Chondrocyte (in vitro differentiated cells): ENCODE measurements at regions not wholly inside any gene's neighbourhood (a gene's known extent, or its start where the extent isn't known, plus 50 kb on each side); places are given as distances from the start of the nearest gene placed in this dataset.

Source experiments
- DNase-seq: peaks from one replicate; pipeline ENCODE4 v3.0.0; 2021; ENCODE audit warnings: mixed read lengths, low spot score
- H3K27ac Mint-ChIP-seq: one replicate; pipeline ENCODE4 v1.8.0; 2021; ENCODE audit warnings: mild to moderate bottlenecking, moderate library complexity, mixed read lengths; ENCODE audit not compliant: unreplicated experiment
- H3K27me3 Mint-ChIP-seq: 2 replicates; pipeline ENCODE4 v1.8.0; 2021; ENCODE audit warnings: low read depth, mixed read lengths
- H3K36me3 Mint-ChIP-seq: 2 replicates; pipeline ENCODE4 v1.8.0; 2021; ENCODE audit warnings: low read depth, mixed read lengths
- H3K4me1 Mint-ChIP-seq: 2 replicates; pipeline ENCODE4 v1.8.0; 2021; ENCODE audit warnings: low read depth, mild to moderate bottlenecking, mixed read lengths
- H3K4me3 Mint-ChIP-seq: one replicate; pipeline ENCODE4 v1.8.0; 2021; ENCODE audit warnings: mild to moderate bottlenecking, moderate library complexity, mixed read lengths; ENCODE audit not compliant: unreplicated experiment
- H3K9me3 Mint-ChIP-seq: 2 replicates; pipeline ENCODE4 v1.8.0; 2021; ENCODE audit warnings: low read depth, mixed read lengths
- TF ChIP-seq, protein P1 (sequence below): fragments of 200-600 bp; sonication (generic); IDR thresholded peaks from 2 replicates; pipeline ENCODE4 v1.5.0; 2021; ENCODE audit warnings: antibody characterized with exemption, mild to moderate bottlenecking, moderate library complexity

DNA sequence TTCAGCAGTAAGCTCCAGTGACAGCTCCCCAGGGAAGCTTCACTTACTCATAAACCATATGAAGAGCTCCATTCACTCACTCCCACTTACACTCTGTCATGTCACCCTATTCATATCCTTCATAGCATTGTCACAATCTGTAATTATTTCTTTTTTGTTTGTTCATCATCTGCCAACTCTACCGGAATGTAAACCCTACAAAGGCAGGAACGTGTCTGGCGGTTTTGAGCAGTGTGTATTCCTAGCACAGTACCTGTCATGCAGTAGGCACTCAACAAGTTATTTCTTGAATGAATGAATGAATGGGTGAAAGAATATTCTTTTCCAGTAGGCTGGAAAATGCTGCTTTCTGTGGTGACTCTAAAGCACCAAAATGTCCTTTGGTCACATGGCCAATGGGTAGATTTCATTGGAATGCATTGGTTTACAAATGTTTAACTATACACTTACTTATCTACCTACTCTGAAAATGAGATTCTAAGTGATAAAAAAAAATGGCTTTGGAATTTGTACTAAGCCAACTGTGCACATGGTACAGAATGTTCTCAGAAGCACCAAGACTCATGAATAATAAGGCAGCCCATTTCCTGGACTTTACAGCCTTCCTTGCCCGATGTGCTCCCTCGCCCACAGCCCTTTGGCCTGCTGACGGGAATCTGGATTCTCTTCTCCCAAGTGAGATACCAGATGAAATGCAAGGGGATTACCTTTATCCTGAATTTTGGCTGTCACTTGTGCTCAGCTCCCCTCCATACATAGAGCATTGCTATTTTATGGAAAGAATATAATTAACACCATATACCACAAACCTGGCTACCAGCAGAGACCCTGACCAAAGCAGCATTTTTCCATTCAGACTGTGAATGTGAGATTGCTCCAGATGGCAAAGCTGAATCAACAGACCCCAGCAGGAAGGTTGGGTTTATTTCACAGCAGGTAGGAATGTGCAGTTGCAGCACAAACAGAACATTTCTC lies 273.3 kb downstream of the ALDH8A1 start:
- Mint-ChIP-seq H3K4me1 (peaks cover 79% of the 10 kb centered on the region), H3K9me3 (no peaks in the 10 kb centered on the region), H3K27ac (peak overlapping the region; percentile 92), H3K27me3 (no peaks in the 10 kb centered on the region), H3K36me3 (no peaks in the 10 kb centered on the region), H3K4me3 (peak overlapping the region; percentile 19)
- no peak for DNase-seq
- TF ChIP-seq, protein P1, sequence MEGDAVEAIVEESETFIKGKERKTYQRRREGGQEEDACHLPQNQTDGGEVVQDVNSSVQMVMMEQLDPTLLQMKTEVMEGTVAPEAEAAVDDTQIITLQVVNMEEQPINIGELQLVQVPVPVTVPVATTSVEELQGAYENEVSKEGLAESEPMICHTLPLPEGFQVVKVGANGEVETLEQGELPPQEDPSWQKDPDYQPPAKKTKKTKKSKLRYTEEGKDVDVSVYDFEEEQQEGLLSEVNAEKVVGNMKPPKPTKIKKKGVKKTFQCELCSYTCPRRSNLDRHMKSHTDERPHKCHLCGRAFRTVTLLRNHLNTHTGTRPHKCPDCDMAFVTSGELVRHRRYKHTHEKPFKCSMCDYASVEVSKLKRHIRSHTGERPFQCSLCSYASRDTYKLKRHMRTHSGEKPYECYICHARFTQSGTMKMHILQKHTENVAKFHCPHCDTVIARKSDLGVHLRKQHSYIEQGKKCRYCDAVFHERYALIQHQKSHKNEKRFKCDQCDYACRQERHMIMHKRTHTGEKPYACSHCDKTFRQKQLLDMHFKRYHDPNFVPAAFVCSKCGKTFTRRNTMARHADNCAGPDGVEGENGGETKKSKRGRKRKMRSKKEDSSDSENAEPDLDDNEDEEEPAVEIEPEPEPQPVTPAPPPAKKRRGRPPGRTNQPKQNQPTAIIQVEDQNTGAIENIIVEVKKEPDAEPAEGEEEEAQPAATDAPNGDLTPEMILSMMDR, result peak; percentile 65

DNA sequence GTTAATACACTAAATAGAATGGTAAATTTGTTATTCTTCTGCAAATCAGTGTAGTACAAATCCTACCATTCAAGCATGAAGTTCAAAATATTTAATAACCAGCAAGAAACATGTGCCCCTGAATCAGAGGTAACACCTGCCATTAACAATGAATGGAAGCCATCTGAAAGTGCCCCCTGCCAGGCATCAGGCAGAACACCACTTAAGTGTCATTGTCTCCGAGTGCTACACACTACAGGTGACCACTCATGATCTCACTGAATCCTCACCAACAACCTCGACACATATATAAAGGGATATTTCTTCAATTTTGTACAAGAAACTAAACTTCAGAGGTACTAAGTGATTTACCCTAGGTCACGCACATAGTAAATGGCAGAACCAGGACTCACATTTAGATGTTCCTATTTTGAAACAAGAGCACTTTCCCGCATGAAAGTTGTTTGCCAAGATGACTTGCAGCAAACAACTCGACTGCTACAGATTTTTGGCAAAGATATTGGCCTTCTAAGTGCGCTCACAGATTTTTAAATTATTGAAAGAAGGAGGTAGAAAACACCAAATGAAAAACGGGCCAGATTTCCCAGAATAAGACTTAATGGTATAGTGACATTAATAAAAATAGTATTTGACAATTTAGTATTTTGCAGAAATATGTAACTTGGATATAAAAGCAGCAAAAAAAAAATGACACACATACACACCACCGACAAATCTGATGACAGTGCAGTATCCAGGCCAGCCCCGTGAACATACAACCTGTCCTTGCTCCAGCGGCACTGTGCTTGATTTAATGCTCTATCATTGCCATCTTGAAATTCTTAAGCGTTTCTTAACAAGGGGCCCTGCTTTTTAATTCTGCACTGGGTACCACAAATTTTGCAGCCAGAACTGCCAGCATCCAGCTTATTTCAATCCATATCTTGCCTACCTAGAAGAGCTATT lies 274.5 kb downstream of the ALDH8A1 start:
- TF ChIP-seq, protein P1, result no peak
- H3K27ac Mint-ChIP-seq, result no peak overlapping the region
- no peak overlapping the region for H3K4me3 Mint-ChIP-seq
- DNase-seq, result no peak
- H3K9me3 Mint-ChIP-seq, result no peaks in the 10 kb centered on the region
- H3K36me3 Mint-ChIP-seq, result no peaks in the 10 kb centered on the region
- H3K27me3 Mint-ChIP-seq, result no peaks in the 10 kb centered on the region
- H3K4me1 Mint-ChIP-seq, result peaks cover 81% of the 10 kb centered on the region

DNA sequence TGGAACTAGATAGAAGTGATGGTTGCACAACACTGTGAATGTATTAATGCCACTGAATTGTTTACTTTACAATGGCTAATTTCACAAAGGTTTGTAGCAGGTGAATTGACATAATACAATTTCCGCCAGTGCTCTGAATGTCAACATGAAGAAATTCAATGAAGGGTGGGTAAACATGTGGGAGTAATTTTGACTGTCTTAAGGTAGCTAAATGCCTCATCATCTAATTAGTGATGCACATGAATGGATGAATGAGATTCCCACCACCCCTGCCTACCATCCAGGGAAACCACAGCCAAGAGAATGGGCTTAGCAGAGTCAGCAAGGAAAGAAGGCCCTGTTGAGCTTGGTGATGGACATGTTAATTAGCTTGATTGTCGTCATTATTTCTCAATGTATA lies 275.3 kb downstream of the ALDH8A1 start:
- Mint-ChIP-seq H3K4me3 (no peak overlapping the region), H3K36me3 (no peaks in the 10 kb centered on the region), H3K27me3 (no peaks in the 10 kb centered on the region), H3K4me1 (peaks cover 80% of the 10 kb centered on the region), H3K27ac (no peak overlapping the region), H3K9me3 (peaks cover 2% of the 10 kb centered on the region)
- no peak for DNase-seq
- TF ChIP-seq, protein P1, result no peak

DNA sequence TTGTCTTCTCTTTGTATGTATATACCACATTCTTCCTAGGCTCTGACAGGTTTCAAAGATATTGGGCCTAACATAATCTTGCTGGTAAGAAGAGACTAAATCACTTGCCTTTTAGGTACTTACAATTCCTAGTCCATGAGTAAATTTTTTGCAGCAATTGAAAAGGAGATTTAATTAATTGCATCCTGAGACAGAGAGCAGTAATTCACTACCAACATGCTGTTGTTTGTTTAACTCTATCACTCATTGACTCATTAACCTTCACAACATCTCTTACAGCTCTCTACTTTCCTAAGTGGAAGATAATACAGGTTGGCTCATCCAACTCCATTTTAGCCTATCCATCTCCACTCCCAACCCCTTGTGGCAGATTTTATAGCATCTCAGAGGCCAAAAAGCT lies 280.4 kb downstream of the ALDH8A1 start:
- H3K27ac Mint-ChIP-seq, result peak overlapping the region; percentile 10
- TF ChIP-seq, protein P1, result no peak
- no peaks in the 10 kb centered on the region for H3K27me3 Mint-ChIP-seq
- peaks cover 2% of the 10 kb centered on the region for H3K9me3 Mint-ChIP-seq
- DNase-seq, result no peak
- H3K4me3 Mint-ChIP-seq, result no peak overlapping the region
- H3K36me3 Mint-ChIP-seq, result no peaks in the 10 kb centered on the region
- peaks cover 81% of the 10 kb centered on the region for H3K4me1 Mint-ChIP-seq

DNA sequence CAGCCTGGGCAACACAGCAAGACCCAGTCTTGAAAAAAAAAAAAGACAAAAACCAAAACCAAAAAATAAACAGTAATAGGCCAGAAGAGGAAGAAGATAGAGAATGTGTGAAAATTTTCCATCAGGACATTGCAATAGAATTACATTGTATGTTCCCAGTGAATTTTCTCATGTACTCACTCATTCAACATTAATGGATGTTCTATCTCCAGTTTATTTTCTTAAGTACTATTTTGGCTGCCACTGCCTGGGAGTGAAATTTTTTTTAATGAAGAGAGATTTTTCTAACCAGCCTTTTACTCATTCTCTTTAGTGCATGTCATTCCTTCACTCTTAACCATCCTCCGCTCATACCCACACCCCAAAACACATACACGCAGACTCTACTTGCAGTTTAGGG lies 282.8 kb downstream of the ALDH8A1 start:
- peaks cover 2% of the 10 kb centered on the region for H3K9me3 Mint-ChIP-seq
- H3K4me1 Mint-ChIP-seq, result peaks cover 80% of the 10 kb centered on the region
- no peak for DNase-seq
- H3K4me3 Mint-ChIP-seq, result no peak overlapping the region
- H3K36me3 Mint-ChIP-seq, result no peaks in the 10 kb centered on the region
- H3K27ac Mint-ChIP-seq, result peak overlapping the region; percentile 93
- H3K27me3 Mint-ChIP-seq, result no peaks in the 10 kb centered on the region
- TF ChIP-seq, protein P1, result no peak
